ENCODE measurements at regions not wholly inside any gene's neighbourhood (a gene's known extent, or its start where the extent isn't known, plus 50 kb on each side); places are given as distances from the start of the nearest gene placed in this dataset.

- no peaks in the 10 kb centered on the region for H3K36me3 ChIP-seq
- TF ChIP-seq POLR2A (IDR thresholded peaks at IDR 0.05) (no peak), POLR2AphosphoS5 (IDR thresholded peaks at IDR 0.05) (no peak)
- TF ChIP-seq, protein P1, sequence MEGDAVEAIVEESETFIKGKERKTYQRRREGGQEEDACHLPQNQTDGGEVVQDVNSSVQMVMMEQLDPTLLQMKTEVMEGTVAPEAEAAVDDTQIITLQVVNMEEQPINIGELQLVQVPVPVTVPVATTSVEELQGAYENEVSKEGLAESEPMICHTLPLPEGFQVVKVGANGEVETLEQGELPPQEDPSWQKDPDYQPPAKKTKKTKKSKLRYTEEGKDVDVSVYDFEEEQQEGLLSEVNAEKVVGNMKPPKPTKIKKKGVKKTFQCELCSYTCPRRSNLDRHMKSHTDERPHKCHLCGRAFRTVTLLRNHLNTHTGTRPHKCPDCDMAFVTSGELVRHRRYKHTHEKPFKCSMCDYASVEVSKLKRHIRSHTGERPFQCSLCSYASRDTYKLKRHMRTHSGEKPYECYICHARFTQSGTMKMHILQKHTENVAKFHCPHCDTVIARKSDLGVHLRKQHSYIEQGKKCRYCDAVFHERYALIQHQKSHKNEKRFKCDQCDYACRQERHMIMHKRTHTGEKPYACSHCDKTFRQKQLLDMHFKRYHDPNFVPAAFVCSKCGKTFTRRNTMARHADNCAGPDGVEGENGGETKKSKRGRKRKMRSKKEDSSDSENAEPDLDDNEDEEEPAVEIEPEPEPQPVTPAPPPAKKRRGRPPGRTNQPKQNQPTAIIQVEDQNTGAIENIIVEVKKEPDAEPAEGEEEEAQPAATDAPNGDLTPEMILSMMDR (IDR thresholded peaks at IDR 0.05 in 8 of 11, conservative IDR thresholded peaks at IDR 0.05 in 3 of 11), result no peak
- no peak overlapping the region for H3K27ac ChIP-seq
- H3K4me3 ChIP-seq, result no peak overlapping the region
- no peak for DNase-seq
- peaks cover 0 to 10% (median 0%) of the 10 kb centered on the region in 7 donors for H3K27me3 ChIP-seq (replicated peaks in 1 of 7)
- intact Hi-C loops (cut with DNase I; ENCODE audit: low total_unique reads), result no loop called here
- 80 to 100% (median 86%) methylated on average over 1 of the region's 1 CpG for WGBS, 5 donors
- no peaks in the 10 kb centered on the region for H3K4me1 ChIP-seq
- no peaks in the 10 kb centered on the region for H3K9me3 ChIP-seq
Observed at GRCh38 chr1:157460381-157460780, 91.9 kb downstream of the FCRL5 start.

DNA sequence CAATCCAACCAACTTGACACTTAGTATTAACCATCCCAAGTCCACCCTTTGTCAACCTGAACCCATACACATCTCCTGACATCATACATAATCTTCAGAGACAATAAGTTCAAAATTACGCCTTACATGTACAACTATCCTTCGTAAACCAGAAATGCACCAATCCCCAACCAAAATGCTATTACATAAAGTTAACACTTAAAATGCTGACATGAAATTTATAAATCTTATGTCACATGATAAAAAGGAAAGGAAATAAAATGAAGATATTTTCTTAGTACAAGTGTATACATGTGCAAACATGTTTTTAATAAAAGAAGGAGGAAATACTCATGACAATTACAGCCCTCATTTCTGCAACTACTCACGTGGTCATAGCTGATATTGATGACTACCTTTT is 95.0 kb downstream of the FCRL5 start:
- intact Hi-C loops (cut with DNase I; ENCODE audit: low total_unique reads), result no loop called here
- Histone ChIP-seq H3K9me3 (no peaks in the 10 kb centered on the region), H3K4me1 (no peaks in the 10 kb centered on the region), H3K4me3 (no peak overlapping the region), H3K27ac (no peak overlapping the region), H3K27me3 (replicated peaks in 1 of 7) (peaks cover 0 to 10% (median 0%) of the 10 kb centered on the region in 7 donors), H3K36me3 (no peaks in the 10 kb centered on the region)
- TF ChIP-seq POLR2AphosphoS5 (IDR thresholded peaks at IDR 0.05) (no peak), POLR2A (IDR thresholded peaks at IDR 0.05) (no peak)
- TF ChIP-seq, protein P1 (IDR thresholded peaks at IDR 0.05 in 8 of 11, conservative IDR thresholded peaks at IDR 0.05 in 3 of 11), result no peak
- DNase-seq, result no peak
- WGBS, 5 donors, result 77 to 91% (median 83%) methylated on average over 3 of the region's 3 CpGs

- TF ChIP-seq, protein P1 (IDR thresholded peaks at IDR 0.05 in 8 of 11, conservative IDR thresholded peaks at IDR 0.05 in 3 of 11), result no peak
- TF ChIP-seq POLR2A (IDR thresholded peaks at IDR 0.05) (no peak), POLR2AphosphoS5 (IDR thresholded peaks at IDR 0.05) (no peak)
- WGBS, 5 donors, result 42 to 68% (median 64%) methylated on average over 1 of the region's 1 CpG
- intact Hi-C loops (cut with DNase I; ENCODE audit: low total_unique reads), result no loop called here
Observed at GRCh38 chr1:157455318-157455717, 97.0 kb downstream of the FCRL5 start.

GRCh38 chr1:157450106-157450505 is 102.2 kb downstream of the FCRL5 start:
- Histone ChIP-seq H3K4me1 (no peaks in the 10 kb centered on the region), H3K27me3 (replicated peaks in 1 of 7) (no peaks in the 10 kb centered on the region), H3K36me3 (no peaks in the 10 kb centered on the region), H3K4me3 (no peak overlapping the region), H3K27ac (no peak overlapping the region), H3K9me3 (no peaks in the 10 kb centered on the region)
- WGBS, 5 donors, result 88 to 96% (median 95%) methylated on average over 2 of the region's 2 CpGs
- TF ChIP-seq POLR2A (IDR thresholded peaks at IDR 0.05) (no peak), POLR2AphosphoS5 (IDR thresholded peaks at IDR 0.05) (no peak)
- TF ChIP-seq, protein P1 (IDR thresholded peaks at IDR 0.05 in 8 of 11, conservative IDR thresholded peaks at IDR 0.05 in 3 of 11), result no peak
- DNase-seq, result no peak
- intact Hi-C loops (cut with DNase I; ENCODE audit: low total_unique reads), result no loop called here

More at GRCh38 chr1:157455318-157455717, 97.0 kb downstream of the FCRL5 start:
- Histone ChIP-seq H3K27me3 (replicated peaks in 1 of 7) (peaks cover 0 to 10% (median 0%) of the 10 kb centered on the region in 7 donors), H3K27ac (no peak overlapping the region), H3K36me3 (no peaks in the 10 kb centered on the region), H3K4me1 (no peaks in the 10 kb centered on the region), H3K9me3 (no peaks in the 10 kb centered on the region), H3K4me3 (no peak overlapping the region)
- no peak for DNase-seq

Data from spleen (tissue), 11 donors.